ENCODE measurements at regions not wholly inside any gene's neighbourhood (a gene's known extent, or its start where the extent isn't known, plus 50 kb on each side); places are given as distances from the start of the nearest gene placed in this dataset.

DNA sequence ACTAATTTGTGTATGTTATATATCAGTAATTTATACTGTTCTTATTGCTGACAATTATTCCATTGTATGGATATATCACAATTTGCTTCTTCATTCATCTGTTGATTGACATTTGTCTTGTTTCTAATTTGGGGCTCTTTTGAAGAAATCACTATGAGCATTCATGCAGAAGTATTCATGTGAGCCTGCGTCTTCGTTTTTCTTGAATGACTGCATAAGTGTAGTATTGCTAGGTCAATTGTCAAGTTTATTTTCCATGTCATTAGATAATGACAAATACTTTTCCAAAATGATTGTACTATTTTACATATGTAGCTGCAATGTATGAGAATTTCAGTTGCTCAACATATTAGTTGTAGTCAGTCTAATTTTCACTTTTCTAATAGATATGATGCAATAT lies 1796.9 kb downstream of the SLITRK5 start:
- H3K9me3 ChIP-seq (ENCODE audit: control insufficient read depth, insufficient read depth, low read depth, low read length): no peaks in the 10 kb centered on the region
- H3K4me1 ChIP-seq (ENCODE audit: control insufficient read depth, insufficient read depth, low read length): no peaks in the 10 kb centered on the region
- H3K27ac ChIP-seq (ENCODE audit: extremely low read depth, low read depth, low read length): no peak overlapping the region
- H3K36me3 ChIP-seq (ENCODE audit: control insufficient read depth in 2 of 2, insufficient read depth in 1 of 2, low read length in 2 of 2): no peaks in the 10 kb centered on the region
- TF ChIP-seq ZNF121 (tag by site-specific recombination; IDR thresholded peaks at IDR 0.05) (no peak), KLF8 (tag by site-specific recombination; IDR thresholded peaks at IDR 0.05) (no peak), ZBTB11 (tag by site-specific recombination; conservative IDR thresholded peaks at IDR 0.05; ENCODE audit: low read depth) (no peak), ELK4 (IDR thresholded peaks at IDR 0.05; ENCODE audit: borderline replicate concordance, low read depth, low read length) (no peak), ZNF654 (tag by site-specific recombination; IDR thresholded peaks at IDR 0.05; ENCODE audit: low read depth) (no peak), ZNF837 (tag by site-specific recombination; IDR thresholded peaks at IDR 0.05) (no peak), PRDM2 (tag by site-specific recombination; IDR thresholded peaks at IDR 0.05; ENCODE audit: borderline replicate concordance) (no peak), SP3 (tag by site-specific recombination; IDR thresholded peaks at IDR 0.05) (no peak), ZNF600 (tag by site-specific recombination; IDR thresholded peaks at IDR 0.05) (no peak), ZNF391 (tag by site-specific recombination; IDR thresholded peaks at IDR 0.05; ENCODE audit: borderline replicate concordance, low read depth) (no peak), CTCF (tag by site-specific recombination; IDR thresholded peaks at IDR 0.05) (no peak), ZNF157 (tag by site-specific recombination; IDR thresholded peaks at IDR 0.05) (no peak), ZNF561 (tag by site-specific recombination; IDR thresholded peaks at IDR 0.05; ENCODE audit: borderline replicate concordance) (no peak), ZNF777 (tag by site-specific recombination; IDR thresholded peaks at IDR 0.05; ENCODE audit: borderline replicate concordance) (no peak), ZBTB21 (tag by site-specific recombination; IDR thresholded peaks at IDR 0.05) (no peak), ZNF169 (tag by site-specific recombination; IDR thresholded peaks at IDR 0.05) (no peak), ZNF350 (tag by site-specific recombination; IDR thresholded peaks at IDR 0.05) (no peak), ZNF843 (tag by site-specific recombination; IDR thresholded peaks at IDR 0.05) (no peak), ZNF658 (tag by site-specific recombination; IDR thresholded peaks at IDR 0.05) (no peak)
- TF ChIP-seq, protein P1, sequence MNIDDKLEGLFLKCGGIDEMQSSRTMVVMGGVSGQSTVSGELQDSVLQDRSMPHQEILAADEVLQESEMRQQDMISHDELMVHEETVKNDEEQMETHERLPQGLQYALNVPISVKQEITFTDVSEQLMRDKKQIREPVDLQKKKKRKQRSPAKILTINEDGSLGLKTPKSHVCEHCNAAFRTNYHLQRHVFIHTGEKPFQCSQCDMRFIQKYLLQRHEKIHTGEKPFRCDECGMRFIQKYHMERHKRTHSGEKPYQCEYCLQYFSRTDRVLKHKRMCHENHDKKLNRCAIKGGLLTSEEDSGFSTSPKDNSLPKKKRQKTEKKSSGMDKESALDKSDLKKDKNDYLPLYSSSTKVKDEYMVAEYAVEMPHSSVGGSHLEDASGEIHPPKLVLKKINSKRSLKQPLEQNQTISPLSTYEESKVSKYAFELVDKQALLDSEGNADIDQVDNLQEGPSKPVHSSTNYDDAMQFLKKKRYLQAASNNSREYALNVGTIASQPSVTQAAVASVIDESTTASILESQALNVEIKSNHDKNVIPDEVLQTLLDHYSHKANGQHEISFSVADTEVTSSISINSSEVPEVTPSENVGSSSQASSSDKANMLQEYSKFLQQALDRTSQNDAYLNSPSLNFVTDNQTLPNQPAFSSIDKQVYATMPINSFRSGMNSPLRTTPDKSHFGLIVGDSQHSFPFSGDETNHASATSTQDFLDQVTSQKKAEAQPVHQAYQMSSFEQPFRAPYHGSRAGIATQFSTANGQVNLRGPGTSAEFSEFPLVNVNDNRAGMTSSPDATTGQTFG (tag by site-specific recombination; IDR thresholded peaks at IDR 0.05; ENCODE audit: borderline replicate concordance): no peak
- POLR2A ChIA-PET: no interaction called here
- H3K4me3 ChIP-seq (ENCODE audit: low read depth, low read length): no peak overlapping the region
- CTCF ChIA-PET: no interaction called here

All from HEK293 (cell line).